Astrocyte of the spinal cord (primary cell): ENCODE measurements at regions not wholly inside any gene's neighbourhood (a gene's known extent, or its start where the extent isn't known, plus 50 kb on each side); places are given as distances from the start of the nearest gene placed in this dataset.

Experiments used
- DNase-seq: peaks from one replicate; pipeline ENCODE4 v3.0.0; 2011; ENCODE audit warnings: low read depth, low spot score
- H3K4me3 ChIP-seq: 2 replicates; pipeline ENCODE4 v1.5.1; 2011; ENCODE audit warnings: low read depth, mild to moderate bottlenecking, low read length, moderate library complexity
- CTCF ChIP-seq: IDR thresholded peaks from 2 replicates; pipeline ENCODE4 v1.5.1; 2012; ENCODE audit warnings: low read depth, mild to moderate bottlenecking, low read length, inconsistent platforms
- in situ Hi-C: cut with HindIII; loops from 2 replicates; pipeline ENCODE4 v1.10.0; 2017; ENCODE audit warnings: low sequenced_read_pairs

GRCh38 chr2:187698374-187699110 lies 144.3 kb upstream of the TFPI start:
- in situ Hi-C loops: no loop called here
- peak; percentile 69 for DNase-seq
- H3K4me3 ChIP-seq: no peak overlapping the region
- TF ChIP-seq CTCF: no peak

- H3K4me3 ChIP-seq: no peak overlapping the region
- TF ChIP-seq CTCF: no peak
- in situ Hi-C loops: no loop called here
- DNase-seq: no peak
Measured at GRCh38 chr2:187702157-187702556, 147.9 kb upstream of the TFPI start.

GRCh38 chr2:187708272-187708671 lies 154.0 kb upstream of the TFPI start:
- no peak for TF ChIP-seq CTCF
- no peak for DNase-seq
- in situ Hi-C loops: no loop called here
- H3K4me3 ChIP-seq: no peak overlapping the region

- in situ Hi-C loops: no loop called here
- DNase-seq: no peak
- TF ChIP-seq CTCF: no peak
- H3K4me3 ChIP-seq: no peak overlapping the region
Measured at GRCh38 chr2:187709065-187709464, 154.8 kb upstream of the TFPI start.

- in situ Hi-C loops: no loop called here
- DNase-seq: no peak
- H3K4me3 ChIP-seq: no peak overlapping the region
- TF ChIP-seq CTCF: no peak
Measured at GRCh38 chr2:187710791-187711521, 156.7 kb upstream of the TFPI start.

GRCh38 chr2:187715590-187715989 lies 161.4 kb upstream of the TFPI start:
- no peak for DNase-seq
- H3K4me3 ChIP-seq: no peak overlapping the region
- TF ChIP-seq CTCF: no peak
- in situ Hi-C loops: no loop called here
